ENCODE measurements at regions not wholly inside any gene's neighbourhood (a gene's known extent, or its start where the extent isn't known, plus 50 kb on each side); places are given as distances from the start of the nearest gene placed in this dataset.

DNA sequence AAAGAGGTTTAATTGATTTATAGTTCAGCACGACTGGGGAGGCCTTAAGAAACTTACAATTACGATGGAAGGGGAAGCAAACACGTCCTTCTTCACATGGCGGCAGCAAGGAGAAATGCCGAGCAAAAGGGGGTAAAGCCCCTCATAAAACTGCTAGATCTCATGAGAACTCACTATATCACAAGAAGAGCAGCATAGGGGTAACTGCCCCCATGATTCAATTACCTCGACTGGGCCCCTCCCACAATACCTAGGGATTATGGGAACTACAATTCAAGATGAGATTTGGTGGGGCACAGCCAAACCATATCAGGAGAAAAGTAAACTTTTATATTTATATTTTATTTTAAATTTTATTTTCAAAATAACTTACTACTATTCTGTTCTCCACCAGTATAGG is 272.0 kb downstream of the MYCN start:
- TF ChIP-seq, protein P1, sequence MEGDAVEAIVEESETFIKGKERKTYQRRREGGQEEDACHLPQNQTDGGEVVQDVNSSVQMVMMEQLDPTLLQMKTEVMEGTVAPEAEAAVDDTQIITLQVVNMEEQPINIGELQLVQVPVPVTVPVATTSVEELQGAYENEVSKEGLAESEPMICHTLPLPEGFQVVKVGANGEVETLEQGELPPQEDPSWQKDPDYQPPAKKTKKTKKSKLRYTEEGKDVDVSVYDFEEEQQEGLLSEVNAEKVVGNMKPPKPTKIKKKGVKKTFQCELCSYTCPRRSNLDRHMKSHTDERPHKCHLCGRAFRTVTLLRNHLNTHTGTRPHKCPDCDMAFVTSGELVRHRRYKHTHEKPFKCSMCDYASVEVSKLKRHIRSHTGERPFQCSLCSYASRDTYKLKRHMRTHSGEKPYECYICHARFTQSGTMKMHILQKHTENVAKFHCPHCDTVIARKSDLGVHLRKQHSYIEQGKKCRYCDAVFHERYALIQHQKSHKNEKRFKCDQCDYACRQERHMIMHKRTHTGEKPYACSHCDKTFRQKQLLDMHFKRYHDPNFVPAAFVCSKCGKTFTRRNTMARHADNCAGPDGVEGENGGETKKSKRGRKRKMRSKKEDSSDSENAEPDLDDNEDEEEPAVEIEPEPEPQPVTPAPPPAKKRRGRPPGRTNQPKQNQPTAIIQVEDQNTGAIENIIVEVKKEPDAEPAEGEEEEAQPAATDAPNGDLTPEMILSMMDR (conservative IDR thresholded peaks at IDR 0.05 in 1 of 2, IDR thresholded peaks at IDR 0.05 in 1 of 2; ENCODE audit: extremely low read depth in 1 of 2, insufficient read depth in 1 of 2, low read depth in 1 of 2, low read length in 2 of 2): no peak
- no peak for TF ChIP-seq EZH2 (IDR thresholded peaks at IDR 0.05; ENCODE audit: borderline replicate concordance, low read length)
